ENCODE measurements at regions not wholly inside any gene's neighbourhood (a gene's known extent, or its start where the extent isn't known, plus 50 kb on each side); places are given as distances from the start of the nearest gene placed in this dataset.
"Not testable (repeated sequence)": the region's sequence is repeated elsewhere in the genome, so short reads cannot be mapped to it uniquely, and the experiment has no call there.

- no peak for DNase-seq
These were observed 54.0 kb downstream of the MAP10 start for GRCh38 chr1:232859216-232859615.

- DNase-seq, result no peak
These were observed 55.9 kb downstream of the MAP10 start for GRCh38 chr1:232861107-232861506.

- no peak for DNase-seq
These were observed 58.5 kb downstream of the MAP10 start for GRCh38 chr1:232863544-232864275.

- DNase-seq, result no peak
These were observed 60.1 kb downstream of the MAP10 start for GRCh38 chr1:232865102-232865931.

GRCh38 chr1:232868793-232869491, 63.7 kb downstream of the MAP10 start:
- DNase-seq, result no peak

- DNase-seq, result not testable (repeated sequence)
These were observed 66.2 kb downstream of the MAP10 start for GRCh38 chr1:232871291-232871969.

GRCh38 chr1:232872284-232872683, 67.1 kb downstream of the MAP10 start:
- no peak for DNase-seq

- no peak for DNase-seq
These were observed 67.5 kb downstream of the MAP10 start for GRCh38 chr1:232872738-232873137.

- no peak for DNase-seq
These were observed 68.2 kb downstream of the MAP10 start for GRCh38 chr1:232873412-232873811.

- DNase-seq, result no peak
These were observed 68.7 kb downstream of the MAP10 start for GRCh38 chr1:232873931-232874330.

- DNase-seq, result no peak
These were observed 70.3 kb downstream of the MAP10 start for GRCh38 chr1:232875536-232875935.

- DNase-seq, result peak; percentile 14
These were observed 71.5 kb downstream of the MAP10 start for GRCh38 chr1:232876506-232877364.

GRCh38 chr1:232877365-232878028, 72.3 kb downstream of the MAP10 start:
- no peak for DNase-seq

- DNase-seq, result no peak
These were observed 72.3 kb upstream of the NTPCR start for GRCh38 chr1:232878086-232878485.

- DNase-seq, result no peak
These were observed 70.1 kb upstream of the NTPCR start for GRCh38 chr1:232880354-232880753.

GRCh38 chr1:232883992-232884661, 66.3 kb upstream of the NTPCR start:
- no peak for DNase-seq

- no peak for DNase-seq
These were observed 64.1 kb upstream of the NTPCR start for GRCh38 chr1:232886271-232886670.

GRCh38 chr1:232890340-232890943, 60.0 kb upstream of the NTPCR start:
- no peak for DNase-seq

GRCh38 chr1:232891071-232891470, 59.3 kb upstream of the NTPCR start:
- no peak for DNase-seq

- DNase-seq, result no peak
These were observed 58.6 kb upstream of the NTPCR start for GRCh38 chr1:232891656-232892317.
